ENCODE measurements at regions not wholly inside any gene's neighbourhood (a gene's known extent, or its start where the extent isn't known, plus 50 kb on each side); places are given as distances from the start of the nearest gene placed in this dataset.
"Not testable (repeated sequence)": the region's sequence is repeated elsewhere in the genome, so short reads cannot be mapped to it uniquely, and the experiment has no call there.

DNA sequence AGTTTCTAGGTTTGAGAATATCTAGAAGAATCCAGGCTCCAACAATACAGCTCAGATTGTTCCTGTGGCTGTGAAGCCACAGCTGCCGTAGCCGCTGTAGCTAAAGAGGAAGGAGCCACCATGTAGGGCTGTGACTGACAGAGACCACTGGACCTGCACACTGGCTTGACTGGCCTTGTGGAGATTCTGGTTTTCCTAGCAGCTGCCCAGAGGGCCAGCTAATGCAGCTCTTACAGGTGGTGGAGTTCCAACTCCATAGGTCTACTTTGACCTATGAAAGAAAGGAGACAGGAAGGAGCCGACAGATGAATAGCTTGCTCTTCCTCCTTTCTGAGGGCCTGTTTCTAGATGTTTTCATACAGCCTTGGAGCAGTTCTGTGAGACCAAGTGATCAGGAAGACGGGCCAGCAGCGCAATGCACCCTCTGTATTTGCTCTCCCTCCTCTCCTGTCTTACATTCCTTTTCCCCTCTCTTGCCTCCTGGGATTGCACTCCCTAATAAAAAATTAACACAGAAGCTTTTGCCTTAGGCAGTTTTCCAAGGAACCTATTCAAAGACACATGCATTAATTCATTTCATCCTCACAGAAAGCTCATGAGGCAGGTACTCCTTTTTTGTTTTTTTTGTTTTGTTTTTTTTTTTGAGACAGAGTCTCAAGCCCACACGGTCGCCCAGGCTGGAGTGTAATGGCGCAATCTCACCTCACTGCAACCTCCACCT is 51.8 kb upstream of the MYB start:
- DNase-seq: peak; percentile 40
- ATAC-seq: peak; percentile 62

DNA sequence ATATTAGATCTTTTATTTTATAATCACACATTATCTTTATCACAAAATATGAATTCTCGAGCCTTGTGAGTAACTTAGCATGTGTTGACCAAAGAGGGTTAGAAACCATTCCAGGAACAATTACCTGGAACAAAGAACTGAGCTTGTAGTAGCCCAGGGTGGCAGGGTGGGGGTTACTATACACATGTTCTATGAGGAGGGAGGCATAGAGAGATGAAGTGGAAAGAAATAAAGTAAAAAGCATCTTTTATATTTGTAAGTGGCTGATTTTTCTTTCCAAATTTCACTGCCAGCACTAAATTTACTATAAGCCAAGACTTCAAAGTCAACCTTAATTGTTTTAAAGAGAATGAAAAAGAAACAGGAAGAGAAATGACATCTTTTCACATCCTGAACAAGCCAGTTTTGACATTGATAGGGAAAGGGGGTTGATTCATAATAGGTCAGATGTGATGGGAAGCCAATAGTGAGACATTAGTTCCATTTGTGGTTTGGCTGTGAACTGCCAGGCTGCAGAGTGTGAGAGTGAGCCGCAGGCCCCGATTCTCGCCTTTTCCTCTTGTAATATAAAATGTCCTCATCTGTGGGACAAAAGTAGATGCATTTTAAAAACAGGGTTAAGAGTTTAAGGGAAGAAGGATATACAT is 52.7 kb upstream of the MYB start:
- DNase-seq: peak; percentile 68
- ATAC-seq: peak; percentile 96

DNA sequence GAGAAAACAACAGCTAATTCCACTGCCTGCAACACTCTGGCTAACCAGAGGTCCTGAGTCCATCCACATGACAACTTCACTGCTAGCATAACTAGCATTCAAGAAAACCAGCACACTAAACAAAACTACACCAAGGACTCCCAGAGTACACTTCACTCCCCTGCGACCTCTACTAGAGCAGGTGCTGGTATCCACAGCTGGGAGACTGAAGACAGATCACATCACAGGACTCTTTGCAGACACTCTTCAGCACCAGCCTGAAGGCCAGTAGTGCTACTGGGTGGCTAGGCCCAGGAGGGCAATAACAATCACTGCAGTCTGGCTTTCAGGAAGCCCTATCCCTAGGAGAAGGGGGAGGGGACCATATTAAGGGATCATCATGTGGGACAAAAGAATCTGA is 54.4 kb upstream of the MYB start:
- no peak for DNase-seq

GRCh38 chr6:135126034-135126433 is 55.1 kb upstream of the MYB start:
- DNase-seq: no peak

More for the DNA sequence above, 54.4 kb upstream of the MYB start:
- ATAC-seq: no peak

DNA sequence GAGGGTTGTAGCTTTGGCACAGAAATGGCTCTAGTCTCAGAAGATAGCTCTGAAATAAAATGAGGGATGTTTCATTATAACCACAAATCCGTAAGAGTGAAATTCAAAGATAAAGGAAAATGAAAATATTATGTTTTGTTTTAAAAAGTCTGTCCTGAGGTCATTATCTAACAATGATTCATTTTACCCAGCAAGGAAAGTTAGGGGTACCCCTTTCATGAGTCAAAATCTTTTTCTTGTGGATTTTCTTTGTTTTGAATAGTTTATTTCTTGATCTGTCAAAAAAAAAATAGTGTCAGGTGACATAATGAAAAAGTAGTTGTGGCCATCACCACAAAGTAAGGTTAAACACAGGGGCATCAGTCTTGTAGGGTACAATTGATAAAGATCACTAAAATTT is 59.7 kb upstream of the MYB start:
- ATAC-seq (peak; percentile 47), DNase-seq (no peak)

More at GRCh38 chr6:135126034-135126433, 55.1 kb upstream of the MYB start:
- no peak for ATAC-seq

GRCh38 chr6:135118134-135118730 is 62.9 kb upstream of the MYB start:
- DNase-seq (no peak), ATAC-seq (no peak)

DNA sequence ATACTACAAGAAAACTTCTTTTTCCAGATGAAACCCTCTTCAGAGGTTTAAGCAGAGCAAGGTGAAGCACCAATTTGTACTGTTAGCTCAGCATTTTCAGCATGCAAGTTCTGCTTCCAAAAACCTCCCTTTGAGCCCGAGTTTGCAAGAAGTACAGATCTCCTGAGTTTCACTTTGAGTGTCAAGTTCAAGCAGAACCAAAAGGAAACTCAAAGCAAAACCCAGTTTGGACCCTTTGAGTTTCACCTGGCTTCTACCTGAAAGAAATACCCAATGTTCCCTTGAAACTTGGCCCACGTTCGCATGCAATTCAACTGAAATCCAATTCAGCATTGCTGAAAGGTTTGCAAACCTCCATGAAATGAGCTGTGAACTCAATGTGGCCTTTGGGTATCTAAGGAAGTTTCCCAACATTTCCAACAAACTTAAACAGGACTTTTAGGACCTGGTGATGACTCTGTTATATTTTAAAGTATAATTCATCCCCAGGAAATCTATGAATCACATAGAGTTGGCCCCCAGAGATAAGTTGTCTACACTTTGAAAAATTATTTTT is 62.9 kb upstream of the HBS1L start:
- no peak for DNase-seq
- no peak for ATAC-seq

GRCh38 chr6:135116571-135116970 is 61.9 kb upstream of the HBS1L start:
- ATAC-seq (peak; percentile 40), DNase-seq (no peak)

DNA sequence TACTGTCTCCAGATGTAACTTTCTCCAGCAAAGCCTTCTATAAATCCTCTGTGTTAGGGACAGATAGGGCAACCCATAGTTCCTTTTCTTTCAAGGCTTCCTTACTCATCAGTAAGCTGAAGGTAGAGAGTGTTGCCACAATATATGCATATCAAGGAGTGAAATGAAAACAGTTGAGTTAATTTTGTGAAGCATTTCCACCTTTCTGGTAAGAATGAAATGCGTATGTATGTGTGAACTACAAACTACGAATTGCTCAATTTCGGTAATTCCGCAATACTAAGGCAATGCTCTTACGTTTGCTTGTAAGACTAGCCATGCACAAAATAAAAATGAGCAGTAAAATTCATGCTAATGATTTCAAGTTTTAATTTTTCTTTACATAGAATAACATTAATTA is 61.2 kb upstream of the HBS1L start:
- DNase-seq: no peak
- peak; percentile 73 for ATAC-seq

- no peak for DNase-seq
- peak; percentile 55 for ATAC-seq
These were observed 60.8 kb upstream of the HBS1L start for GRCh38 chr6:135115411-135115810.

- DNase-seq: no peak
- ATAC-seq: peak; percentile 79
These were observed 59.9 kb upstream of the HBS1L start for GRCh38 chr6:135114355-135115145.

GRCh38 chr6:135113860-135114259 is 59.2 kb upstream of the HBS1L start:
- ATAC-seq (no peak), DNase-seq (no peak)

DNA sequence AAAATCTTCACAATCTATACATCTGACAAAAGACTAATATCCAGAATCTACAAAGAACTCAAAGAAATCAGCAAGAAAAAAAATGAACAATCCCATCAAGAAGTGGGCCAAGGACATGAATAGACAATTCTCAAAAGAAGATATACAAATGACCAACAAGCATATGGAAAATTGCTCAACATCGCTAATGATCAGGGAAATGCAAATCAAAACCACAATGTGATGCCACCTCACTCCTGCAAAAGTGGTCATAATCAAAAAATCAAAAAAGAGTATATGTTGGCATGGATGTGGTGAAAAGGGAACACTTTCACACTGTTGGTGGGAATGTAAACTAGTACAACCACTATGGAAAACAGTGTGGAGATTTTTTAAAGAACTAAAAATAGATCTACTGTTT is 58.3 kb upstream of the HBS1L start:
- not testable (repeated sequence) for ATAC-seq, DNase-seq

GRCh38 chr6:135110261-135110781 is 55.7 kb upstream of the HBS1L start:
- DNase-seq, ATAC-seq: not testable (repeated sequence)

DNA sequence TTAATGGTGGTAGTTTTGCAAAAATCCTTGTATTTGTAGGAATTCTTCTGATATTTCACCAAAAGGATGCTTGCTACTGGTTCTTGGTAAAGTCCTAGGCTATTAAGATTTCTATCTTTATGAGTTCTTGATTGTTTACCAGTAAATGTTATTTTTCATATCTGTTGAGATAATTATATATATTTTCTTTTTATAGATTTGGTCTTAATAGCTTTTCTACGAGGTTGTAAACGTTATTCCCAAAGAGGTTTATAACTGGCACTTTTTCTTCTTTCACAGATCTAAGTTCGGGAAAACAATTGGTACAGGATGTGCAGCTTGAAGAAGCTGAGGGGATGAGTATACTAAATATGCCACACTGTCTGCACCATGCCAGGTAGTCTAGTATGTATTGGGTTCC is 55.1 kb upstream of the HBS1L start:
- ATAC-seq (no peak), DNase-seq (no peak)

DNA sequence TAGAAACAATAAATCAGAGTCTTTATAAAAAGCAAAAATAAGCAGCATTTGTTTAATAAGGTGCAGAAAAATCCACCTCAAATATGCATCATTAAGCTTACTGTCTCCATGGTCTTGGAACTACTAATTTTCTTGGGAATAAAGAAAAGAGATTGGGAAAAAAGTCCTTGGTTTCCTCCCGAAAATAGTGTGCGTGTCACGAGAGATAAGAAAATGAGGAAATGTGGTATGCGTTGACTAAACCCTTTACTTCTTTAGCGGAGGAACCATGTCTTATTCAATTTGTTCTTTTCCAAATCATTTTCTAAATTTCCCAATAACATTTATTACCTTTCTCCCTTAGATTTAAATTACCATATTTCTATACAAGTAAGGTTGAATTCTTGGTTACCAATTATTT is 54.1 kb upstream of the HBS1L start:
- ATAC-seq (no peak), DNase-seq (no peak)

DNA sequence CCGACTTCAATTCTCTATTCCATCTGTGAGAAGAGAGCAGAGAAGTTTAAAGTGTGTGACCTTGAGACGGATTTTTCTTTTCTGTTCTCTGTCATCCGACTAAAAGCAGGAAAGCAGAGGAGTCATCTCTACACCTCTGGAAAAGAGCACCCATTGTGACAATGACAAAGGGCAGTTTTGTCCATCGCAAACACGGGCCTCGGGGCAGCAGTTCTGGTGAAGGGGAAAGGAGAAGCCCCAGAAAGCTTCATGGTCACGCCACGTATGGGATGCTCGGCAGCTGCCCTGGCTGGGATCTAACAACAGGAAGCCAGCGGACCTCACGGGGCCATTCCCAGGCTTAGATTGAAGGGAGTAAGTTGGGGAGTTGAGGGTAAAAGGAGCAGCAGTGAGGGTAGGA is 52.0 kb upstream of the HBS1L start:
- DNase-seq: no peak

GRCh38 chr6:135105710-135106109 is 51.1 kb upstream of the HBS1L start:
- ATAC-seq: no peak
- no peak for DNase-seq

More for the DNA sequence above, 52.0 kb upstream of the HBS1L start:
- ATAC-seq: no peak

DNA sequence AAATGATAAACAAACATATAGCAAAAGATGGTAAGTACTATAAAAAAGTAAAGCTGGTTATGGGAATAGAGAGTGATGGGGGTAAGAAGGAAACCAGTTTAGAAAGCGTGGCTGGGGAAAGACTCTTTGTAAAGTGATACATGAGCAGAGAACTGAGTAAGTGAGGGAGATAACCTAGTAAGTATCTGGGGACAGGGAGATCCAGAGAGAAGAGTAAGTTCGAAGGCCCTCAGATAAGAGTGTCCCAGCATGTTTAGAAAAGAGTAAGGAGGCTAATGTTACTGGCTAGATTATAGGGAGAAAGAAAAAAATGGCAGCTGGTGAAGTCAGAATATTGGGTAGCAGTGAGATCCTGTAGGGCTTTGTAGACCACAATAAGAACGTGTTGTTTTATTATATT is 50.7 kb upstream of the HBS1L start:
- ATAC-seq (no peak), DNase-seq (no peak)

Data from stimulated activated naive CD8-positive, alpha-beta T cell treated with anti-CD3 and anti-CD28 coated beads, Interleukin-15, Interleukin-2, amounts not matched to agents 100 U/mL and 50 U/mL, for 24 hours (primary cell).